Testis (tissue), 2 donors: ENCODE measurements at regions not wholly inside any gene's neighbourhood (a gene's known extent, or its start where the extent isn't known, plus 50 kb on each side); places are given as distances from the start of the nearest gene placed in this dataset.

ENCODE experiments used
- POLR2A ChIP-seq: fragments of 450-650 bp; IDR thresholded peaks from one replicate; pipeline ENCODE4 v1.6.1; 2017; ENCODE audit warnings: antibody characterized with exemption, mild to moderate bottlenecking, moderate library complexity
- TF ChIP-seq, protein P1 (sequence below), 3 experiments: fragments of 450-650 bp in 2 of 3; fragments of 200-600 bp in 1 of 3; sonication (generic) in 1 of 3; IDR thresholded peaks; one replicate each; pipeline ENCODE4 v1.5.1; 2016 to 2019; ENCODE audit warnings: antibody characterized with exemption in 3 of 3, mild to moderate bottlenecking in 2 of 3, moderate library complexity in 1 of 3

DNA sequence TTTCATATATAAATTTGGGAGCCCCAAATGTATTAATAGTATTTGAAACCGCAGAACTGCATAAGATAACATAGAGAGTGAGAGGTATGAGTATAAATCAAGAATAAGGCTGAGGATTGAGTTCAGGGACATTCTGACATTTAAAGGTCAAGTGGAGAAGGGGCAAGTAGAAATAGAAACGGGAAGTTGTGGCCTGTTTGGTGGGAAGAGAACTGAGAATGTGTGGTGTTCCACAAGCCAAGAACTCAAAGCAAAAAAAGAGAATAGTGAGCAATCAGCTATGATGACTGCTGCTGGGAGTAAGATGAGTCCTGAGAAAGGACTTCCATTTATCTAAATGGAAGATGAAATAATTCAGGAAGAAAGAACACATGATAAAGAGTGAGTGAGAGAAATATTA is 418.4 kb downstream of the CD109 start:
- TF ChIP-seq, protein P1, sequence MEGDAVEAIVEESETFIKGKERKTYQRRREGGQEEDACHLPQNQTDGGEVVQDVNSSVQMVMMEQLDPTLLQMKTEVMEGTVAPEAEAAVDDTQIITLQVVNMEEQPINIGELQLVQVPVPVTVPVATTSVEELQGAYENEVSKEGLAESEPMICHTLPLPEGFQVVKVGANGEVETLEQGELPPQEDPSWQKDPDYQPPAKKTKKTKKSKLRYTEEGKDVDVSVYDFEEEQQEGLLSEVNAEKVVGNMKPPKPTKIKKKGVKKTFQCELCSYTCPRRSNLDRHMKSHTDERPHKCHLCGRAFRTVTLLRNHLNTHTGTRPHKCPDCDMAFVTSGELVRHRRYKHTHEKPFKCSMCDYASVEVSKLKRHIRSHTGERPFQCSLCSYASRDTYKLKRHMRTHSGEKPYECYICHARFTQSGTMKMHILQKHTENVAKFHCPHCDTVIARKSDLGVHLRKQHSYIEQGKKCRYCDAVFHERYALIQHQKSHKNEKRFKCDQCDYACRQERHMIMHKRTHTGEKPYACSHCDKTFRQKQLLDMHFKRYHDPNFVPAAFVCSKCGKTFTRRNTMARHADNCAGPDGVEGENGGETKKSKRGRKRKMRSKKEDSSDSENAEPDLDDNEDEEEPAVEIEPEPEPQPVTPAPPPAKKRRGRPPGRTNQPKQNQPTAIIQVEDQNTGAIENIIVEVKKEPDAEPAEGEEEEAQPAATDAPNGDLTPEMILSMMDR (IDR thresholded peaks at IDR 0.05), result no peak
- TF ChIP-seq POLR2A, result no peak
